ENCODE measurements at regions not wholly inside any gene's neighbourhood (a gene's known extent, or its start where the extent isn't known, plus 50 kb on each side); places are given as distances from the start of the nearest gene placed in this dataset.

DNA sequence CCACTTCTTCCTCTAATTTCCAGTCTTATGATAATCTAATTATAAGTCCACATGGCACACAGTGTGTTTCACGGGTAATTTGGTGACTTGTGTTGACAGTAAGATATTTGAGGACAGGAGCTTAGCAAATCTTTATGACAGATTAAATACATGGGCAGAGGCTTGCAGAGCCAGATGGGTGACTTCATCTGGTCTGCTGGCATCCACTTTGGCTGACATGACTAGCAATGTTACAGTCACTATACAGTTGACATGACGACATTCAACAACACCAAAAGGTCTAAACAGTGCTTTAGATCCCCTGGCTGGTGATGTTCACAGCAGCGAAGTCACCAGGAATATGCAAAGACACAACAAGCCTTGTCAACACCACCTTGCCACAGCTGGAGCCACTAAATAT lies 147.2 kb downstream of the ETS2 start:
- DNase-seq = no peak

DNA sequence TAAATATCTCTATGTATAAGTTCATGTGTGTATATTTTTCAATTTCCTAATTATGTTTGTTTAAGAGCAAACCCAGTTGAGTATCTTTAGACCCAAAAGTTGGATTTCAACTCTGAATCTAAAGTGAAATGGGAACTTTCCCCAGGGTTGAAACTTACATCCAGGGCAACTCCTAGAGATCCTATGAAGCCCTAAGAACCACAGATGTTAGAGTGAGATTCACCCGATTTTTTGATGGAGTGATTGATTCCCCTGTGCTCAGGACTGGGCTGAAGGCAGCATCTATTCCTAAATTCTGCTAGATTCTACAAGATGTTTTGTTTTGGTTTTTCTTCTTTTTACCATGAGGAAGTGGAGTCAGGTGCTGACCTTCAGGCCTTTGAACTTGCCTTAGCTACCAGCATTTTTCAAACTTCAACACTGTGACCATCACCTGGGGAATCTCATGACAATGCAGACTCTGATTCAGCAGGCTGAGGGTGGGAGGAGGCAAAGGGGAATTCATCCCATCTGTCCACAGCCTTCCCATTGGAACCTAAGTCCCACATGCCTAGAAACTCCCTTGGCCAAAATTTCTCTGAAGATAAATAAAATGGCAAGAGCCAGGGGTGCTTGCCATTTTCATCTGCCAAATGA lies 145.5 kb downstream of the ETS2 start:
- DNase-seq = no peak

DNA sequence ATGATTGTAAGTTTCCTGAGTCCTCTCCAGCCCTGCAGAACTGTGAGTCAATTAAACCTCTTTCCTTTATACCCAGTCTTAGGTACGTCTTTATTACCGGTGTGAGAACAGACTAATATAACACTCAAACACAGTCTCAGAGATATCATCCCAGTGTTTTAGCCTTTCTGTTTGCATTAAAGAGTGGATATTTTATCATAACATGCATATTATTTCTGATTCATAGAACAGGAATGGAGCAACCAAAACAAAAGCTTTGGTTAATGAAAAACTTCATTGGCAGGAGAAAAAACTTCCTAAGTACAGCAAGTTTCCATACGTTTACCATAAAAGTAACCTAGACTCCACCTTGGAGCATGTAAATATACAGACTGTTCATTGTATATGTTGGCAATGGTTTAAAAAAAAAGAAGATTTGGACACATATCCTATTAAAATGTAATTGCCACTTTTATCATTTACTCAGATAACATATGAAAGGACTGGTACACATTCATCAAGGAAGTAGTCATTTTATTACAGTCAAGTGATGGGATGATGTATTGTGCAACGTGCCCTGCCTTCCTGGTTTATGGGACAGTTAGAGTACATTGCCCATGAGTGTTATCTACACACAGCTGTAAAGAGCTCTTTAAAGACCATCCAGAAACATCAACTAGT lies 144.8 kb downstream of the ETS2 start:
- DNase-seq = no peak

DNA sequence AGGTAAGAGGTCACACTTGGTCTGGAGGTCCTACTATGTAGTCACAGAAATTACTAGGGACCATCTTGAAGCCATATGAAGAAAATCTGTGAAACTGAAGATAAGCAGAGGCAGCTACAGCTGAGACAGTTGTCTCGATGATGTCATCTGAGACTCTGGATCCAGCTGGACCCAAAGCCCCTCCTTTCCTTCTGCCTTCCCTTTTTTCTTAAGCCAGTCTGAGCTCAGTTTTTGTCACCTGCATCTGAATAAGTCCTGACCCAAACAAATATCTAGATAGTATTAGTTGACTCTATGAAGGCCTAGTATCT lies 143.3 kb downstream of the ETS2 start:
- DNase-seq = no peak

DNA sequence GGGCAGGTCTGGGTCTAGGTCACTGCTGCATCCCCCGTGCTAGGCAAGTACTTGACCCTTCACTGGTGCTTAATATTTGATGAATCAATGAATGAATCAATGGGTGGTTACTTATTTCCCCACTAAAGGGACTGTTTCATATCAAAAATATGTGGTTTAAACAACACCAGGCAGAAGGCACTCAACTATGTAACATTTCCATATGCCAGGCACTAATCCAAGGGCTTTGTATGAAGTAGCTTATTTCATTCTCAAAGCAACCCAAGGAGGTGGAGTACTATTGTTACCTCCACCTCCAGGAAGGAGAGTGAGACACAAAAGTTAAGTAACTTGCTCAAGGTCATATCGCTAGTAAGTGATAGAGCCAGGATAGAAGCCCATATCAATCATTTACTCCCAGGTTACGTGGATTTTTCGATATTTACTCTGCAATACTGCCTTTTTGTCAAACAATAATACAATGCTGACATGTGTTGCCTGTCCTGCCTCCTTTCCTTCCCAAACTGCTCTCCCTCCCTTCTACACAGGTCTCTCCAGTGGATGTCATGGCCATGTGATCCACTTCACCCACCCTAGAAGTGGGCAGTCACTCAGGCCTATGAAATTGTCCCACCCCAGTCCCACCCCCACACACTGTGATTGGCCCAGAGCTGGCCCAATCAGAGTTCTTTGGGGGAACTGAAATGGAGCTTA lies 142.8 kb downstream of the ETS2 start:
- no peak for DNase-seq

DNA sequence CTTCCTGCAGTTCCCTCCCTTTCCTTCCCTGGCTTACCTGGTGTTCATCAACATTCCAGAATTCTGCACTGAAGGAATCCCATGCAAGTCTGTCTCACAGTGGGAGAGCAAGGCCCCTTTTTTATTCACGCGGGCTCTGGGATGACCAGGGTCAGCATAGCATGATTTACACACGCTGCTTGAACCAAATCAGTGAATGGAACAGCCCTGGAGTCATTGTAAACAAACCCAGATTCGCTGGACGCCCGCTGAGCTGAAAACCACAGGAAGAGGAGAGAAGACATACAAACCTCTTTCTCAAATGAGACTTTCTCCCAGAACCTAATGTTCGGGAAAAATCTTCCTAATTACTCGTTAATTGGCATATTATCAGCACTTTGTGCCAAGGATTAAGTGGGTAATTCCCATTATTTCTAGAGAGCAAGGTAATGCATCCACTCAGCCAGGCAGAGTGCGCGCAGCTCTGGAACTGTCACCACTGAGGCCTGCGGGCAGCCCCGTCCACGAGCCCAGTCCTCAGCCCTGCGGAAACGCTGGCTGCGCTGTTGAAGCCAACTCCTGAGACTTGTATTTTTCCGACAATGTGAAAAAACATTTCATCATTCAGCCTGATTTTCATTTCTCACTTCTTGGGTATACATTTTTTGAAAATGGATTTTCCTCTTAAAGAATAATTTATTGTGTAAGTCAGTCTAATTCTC lies 140.0 kb downstream of the ETS2 start:
- no peak for DNase-seq

DNA sequence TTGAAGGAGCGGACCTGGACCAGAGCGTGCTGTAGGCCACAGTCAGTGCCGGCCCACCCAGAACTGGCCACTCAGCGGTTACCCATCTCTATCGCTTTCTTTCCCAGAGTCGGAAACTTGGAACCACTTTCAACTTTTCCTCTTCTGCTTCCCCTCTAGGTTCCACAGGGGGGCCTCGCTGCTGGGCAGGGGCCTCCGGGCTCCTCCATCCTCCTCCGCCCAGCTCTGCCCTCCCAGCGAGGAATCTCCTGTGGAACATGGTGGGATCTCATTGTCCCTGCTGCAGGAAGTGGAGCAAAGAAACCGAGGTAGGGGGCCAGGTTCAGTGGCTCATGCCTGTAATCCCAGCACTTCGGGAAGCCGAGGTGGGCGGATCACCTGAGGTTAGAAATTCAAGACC lies 139.2 kb downstream of the ETS2 start:
- DNase-seq = no peak

DNA sequence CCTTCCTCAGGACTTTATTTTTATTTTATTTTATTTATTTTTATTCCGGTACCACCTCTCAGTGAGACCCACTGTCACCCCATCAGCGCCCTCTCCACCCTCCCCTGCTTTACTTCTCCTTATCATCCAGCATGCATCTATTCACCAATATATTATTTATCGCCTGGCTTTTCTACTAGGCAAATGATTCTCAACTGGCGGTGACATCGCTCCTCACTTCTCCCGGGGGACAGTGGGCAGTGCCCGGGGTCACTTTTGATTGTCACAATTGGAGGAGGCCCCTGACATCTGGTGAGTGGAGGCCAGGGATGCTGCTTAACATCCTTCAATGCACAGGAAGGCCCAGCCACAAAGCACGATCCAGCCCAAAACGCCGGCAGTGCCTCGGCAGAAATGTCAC lies 138.7 kb downstream of the ETS2 start:
- no peak for DNase-seq

DNA sequence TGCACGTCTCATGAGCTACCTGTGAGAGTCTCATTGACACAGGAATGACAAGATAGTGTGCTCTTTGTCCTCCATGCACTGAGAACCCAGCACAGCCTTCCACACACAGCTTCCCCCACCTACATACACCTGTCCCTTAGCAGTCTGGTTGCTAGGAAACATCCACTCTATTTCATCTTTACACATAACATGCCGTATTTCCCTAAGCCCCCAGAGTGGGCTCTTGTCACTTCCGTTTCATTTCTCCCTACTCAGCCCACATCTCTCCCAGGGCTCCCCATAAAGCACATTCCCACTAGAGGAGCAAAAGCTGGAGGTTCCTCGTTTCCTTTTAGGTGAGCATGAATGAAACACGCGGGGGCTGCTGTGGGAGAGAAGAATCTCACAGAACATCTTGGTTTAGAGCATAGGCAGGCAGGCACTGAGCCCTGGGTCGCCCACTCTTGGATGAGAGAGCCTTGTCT lies 137.1 kb downstream of the ETS2 start:
- no peak for DNase-seq

DNA sequence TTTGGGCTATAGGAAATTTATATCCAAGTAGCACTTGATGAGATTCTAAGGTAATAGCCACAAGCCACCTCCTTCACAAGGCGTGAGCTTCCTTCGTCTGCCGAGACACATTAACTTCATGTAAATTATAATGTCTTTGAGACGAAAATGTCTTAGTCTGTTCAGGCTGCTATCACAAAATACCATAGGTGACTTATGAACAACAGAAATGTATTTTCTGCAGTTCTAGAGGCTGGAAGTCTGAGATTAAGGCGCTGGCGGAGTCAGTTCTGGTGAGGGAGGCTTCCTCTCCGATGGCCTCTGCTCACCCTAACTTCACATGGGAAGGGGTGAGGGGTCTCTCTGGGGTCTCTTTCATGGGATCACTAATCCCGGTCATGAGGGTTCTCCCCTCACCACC lies 133.0 kb downstream of the ETS2 start:
- no peak for DNase-seq

DNA sequence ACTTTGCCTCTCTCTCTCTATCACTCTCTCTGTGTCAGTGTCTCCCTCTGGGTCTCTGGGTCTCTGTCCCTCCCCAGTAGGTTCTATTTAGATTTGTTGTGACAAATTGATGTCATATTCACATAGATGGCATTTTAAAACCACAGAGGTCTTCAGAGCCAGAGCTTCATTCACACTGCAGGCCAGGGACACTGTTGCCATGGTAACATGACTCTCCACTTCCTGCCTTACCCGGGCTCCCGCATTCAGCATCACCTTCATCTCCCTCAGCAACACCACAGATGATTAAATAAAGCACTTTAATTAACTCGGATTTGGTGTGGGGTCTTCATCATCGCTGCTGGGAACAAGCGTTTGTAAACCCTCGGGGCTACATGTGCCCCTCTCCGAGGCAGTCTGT lies 132.6 kb downstream of the ETS2 start:
- no peak for DNase-seq

DNA sequence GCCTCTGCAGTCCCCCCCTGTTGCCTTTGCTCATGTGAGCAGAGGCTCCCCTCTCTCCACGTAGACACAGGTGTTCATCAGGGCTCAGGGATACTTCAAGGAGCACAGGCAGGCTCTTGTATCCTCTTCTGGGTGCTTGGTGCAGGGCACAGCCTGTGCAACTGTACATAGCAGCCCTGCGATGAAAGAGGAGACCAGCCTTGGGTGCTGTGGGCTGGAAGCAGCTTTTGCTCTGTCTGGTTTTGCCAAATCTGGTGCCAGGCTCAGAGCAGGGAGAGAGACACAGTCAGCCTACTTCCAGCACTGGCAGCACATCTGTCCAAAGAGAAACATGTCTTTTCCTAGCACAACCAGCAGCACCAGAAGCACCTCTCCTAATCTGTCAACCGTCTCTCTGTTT lies 132.1 kb downstream of the ETS2 start:
- no peak for DNase-seq

DNA sequence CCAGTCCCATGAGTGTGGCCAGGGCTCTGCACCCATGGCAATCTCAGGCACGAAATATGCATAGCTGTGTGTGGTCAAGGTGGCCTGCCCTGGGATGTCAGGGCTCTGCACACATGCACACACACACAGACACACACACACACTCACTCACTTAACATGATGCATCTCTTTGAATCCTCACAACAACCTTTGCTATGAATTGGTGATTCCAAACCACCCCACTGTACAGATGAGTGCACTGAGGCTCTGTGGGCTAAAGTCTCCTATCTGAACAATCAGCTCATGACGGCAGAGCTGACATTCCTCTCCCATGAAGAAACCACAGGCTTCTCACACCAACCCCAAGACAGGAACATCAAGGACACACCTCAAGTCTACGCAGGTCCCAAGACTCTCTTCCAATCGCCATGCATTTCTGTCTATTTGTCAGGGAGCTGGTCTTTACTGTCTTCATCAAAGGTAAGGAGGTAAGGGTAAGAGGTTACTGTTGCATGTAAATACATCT lies 131.6 kb downstream of the ETS2 start:
- no peak for DNase-seq

DNA sequence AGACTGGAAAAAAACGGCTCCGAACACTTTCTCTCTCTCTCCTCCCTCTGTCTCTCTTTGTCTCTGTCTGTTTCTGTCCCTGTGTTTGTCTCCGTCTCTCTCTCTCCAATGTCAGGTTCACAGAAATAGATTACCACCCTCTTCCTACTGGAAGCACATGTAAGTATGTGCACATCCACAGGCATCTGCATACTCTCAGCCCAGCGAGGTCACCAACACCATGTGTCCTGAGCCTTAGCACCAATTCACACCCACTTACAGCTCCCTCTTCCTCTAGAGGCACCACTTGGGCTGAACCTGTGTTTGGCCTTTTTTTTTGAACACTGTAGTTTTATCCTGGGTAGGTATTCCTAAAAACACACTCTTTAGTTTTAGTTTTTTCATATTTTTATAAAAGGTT lies 130.5 kb downstream of the ETS2 start:
- DNase-seq = no peak

DNA sequence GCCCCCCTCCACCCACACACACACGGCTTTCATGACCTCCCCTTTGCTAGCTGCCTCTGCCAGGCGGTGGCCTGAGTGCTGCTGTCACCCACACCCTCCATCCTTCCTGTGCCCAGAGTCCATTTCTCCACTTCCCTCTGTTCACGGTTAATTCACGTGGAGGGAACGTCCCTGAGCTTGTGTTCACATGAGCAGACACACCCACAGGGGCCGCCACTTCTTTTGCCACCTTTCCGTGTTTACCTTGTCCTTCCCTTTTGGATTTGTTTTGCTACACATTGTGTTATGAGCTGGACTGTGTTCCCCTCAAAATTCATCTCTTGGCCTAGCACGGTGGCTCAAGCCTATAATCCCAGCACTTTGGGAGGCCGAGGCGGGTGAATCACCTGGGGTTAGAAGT lies 128.0 kb downstream of the ETS2 start:
- no peak for DNase-seq

DNA sequence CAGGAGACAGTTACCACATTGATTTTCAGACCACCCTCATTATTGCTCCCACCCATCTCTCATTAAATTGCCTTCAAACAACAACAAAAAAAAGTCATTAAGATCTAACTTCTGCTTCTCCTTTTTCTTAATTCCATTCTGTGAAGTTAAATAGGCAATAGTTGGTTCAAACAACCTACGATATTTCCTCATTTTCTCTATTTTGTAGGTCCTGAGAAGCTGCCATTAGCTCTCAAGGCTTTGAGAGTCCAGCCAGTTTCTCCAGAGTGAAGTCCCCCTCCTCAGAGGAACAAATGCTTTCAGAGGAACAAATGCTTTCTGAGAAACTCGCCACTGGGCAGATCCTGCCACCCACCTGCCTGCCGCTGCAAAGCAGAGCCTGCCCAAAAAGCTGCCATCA lies 125.6 kb downstream of the ETS2 start:
- DNase-seq = no peak

DNA sequence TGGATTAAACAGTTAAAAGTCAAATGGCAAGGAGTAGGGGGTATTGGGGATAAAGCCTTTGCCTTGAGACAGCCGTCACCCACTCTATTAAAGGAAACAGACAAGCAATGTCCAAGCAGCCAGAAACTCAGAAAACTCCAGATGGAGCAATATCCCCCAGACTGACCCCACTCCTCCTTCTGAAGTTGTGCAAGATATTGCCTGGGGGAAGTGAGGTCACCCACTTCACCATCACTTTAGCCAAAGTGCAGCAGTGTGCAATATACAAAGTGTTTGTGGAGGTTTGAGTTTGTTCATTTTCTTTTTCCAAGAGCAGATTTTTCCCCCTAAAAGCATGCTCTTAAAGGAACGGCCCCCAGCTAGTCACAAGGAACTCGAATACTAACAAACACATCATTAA lies 125.1 kb downstream of the ETS2 start:
- no peak for DNase-seq

DNA sequence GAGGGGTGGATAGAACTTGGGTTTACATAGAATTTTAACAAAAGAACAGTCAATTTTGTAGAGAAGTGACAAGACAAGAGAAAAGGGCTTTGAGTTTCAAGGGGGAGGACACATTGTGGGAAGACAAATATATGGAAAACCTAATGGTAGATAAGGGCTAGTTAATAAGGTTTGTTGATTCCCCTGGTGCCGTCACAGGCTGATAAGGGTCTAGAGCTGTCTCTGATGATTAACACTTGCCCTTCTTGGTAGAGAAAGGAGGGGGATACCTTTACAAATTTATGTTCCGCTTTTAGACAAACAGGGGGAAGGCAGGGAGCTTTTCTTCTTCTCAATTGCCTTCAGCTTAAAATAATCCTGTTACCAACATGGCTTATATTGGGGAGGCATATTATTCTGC lies 124.3 kb downstream of the ETS2 start:
- DNase-seq = no peak

DNA sequence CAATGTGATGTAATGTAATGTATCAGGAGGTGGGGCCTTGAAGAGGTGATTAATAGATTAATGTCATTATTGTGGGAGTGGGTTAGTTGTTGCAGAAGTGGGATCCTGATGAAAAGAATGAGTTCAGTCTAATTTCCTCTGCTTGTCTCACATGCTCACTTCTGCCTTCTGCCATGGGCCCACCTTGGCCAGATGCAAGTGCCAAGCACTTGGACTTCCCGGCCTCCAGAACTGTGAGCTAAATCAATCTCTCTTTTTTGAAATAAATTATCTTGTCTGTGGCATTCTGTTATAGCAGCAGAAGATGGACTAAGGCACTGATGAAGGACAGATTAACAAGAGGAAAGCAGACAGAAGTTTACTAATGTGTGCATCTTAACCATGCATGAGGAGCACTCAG lies 123.9 kb downstream of the ETS2 start:
- DNase-seq = no peak

DNA sequence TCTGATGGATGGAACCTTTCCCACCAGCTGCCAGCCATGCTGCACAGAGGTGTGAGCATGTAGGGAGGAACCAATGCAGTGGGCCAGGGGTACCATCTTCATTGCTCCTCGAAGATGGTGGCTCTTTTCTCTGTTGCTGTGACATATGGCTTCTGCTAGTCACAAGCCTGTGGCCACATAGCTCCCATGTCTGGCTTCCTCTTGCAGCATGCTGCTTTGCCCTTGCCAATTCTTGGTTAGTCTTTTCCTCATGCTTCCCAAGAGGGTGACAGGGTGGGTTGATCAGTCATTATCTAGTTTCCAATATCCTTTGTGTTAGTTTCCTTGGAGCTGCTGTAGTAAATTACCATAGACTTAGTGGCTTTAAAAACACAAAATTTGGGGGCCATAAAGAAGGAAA lies 123.4 kb downstream of the ETS2 start:
- no peak for DNase-seq

DNA sequence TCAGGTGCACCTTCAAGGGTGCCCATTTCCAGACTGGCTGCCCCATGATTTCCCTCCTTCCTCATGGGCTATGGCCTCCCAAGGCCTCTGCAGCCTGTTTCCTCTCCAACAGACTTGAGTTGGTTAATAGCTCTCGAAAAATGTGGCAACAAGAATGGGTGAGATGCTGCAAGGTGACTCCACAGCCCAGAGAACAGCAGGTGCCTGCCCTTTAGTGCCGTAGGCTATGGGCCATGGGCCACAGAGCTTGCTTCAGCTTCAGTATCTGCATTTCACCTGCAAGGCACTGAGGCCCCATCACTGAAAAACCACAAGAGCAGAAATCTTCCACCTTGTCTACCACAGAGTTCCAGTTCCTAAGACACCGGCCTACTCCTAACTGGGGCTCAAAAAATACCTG lies 122.0 kb downstream of the ETS2 start:
- DNase-seq = no peak

DNA sequence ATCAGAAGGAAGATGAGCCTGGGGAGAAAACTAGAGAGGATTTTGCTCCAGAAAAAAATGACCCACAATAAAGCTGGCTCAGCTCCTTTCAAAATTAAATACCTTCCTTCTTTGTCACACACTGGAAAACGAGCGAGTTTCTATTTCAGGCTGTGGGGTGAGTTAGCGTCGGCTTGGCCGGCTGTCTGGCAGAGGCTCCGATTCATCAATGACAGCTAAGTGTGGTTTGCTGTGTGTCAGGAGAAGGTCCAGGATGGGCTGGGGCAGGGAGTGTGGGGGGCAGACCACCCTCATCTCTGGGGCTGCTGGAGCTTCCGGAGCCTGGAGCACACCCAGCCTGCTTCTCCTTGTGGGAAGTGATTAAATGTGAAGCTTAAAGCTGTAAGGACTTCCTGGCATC lies 120.2 kb downstream of the ETS2 start:
- no peak for DNase-seq

DNA sequence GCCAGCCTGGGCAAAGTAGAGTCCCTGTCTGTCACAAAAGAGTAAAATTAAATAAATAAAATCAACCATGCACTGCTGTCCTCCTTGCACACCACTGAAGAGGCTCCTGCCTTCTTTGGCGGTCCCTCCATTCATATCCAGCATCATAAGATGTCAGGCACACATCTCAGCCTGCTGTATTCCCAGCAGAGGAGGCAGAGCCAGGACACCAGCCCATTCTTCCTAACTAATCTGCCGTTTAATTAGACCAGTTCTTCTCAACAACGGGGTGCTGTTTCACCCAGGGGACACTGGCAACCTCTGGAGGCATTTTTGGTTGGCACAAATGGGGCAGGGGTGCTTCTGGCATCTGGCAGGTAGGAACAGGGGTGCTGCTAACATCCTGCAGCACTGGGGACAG lies 119.7 kb downstream of the ETS2 start:
- no peak for DNase-seq

DNA sequence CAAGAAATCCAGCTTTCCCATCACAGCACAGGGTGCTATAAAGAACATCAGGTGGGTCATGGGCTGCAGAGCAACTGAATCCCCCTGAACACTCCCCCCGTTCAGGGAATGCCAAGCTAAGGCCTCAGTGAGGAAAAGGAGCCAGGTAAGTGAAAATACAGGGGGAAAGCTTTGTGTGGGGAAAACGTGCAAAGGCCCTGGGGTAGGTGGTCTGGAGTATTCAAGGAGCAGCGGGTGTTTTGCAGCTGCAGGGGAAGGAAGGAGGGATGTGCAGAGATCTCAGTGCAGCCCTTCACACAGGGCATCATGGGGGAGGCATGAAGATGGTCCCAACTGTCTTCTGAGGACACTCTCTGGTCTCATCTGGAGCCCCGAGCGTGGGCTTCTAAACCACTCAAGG lies 119.2 kb downstream of the ETS2 start:
- no peak for DNase-seq

Data from DMS 273 treated with DMSO at 0.1 percent for 48 hours (cell line).